ENCODE measurements at regions not wholly inside any gene's neighbourhood (a gene's known extent, or its start where the extent isn't known, plus 50 kb on each side); places are given as distances from the start of the nearest gene placed in this dataset.

DNA sequence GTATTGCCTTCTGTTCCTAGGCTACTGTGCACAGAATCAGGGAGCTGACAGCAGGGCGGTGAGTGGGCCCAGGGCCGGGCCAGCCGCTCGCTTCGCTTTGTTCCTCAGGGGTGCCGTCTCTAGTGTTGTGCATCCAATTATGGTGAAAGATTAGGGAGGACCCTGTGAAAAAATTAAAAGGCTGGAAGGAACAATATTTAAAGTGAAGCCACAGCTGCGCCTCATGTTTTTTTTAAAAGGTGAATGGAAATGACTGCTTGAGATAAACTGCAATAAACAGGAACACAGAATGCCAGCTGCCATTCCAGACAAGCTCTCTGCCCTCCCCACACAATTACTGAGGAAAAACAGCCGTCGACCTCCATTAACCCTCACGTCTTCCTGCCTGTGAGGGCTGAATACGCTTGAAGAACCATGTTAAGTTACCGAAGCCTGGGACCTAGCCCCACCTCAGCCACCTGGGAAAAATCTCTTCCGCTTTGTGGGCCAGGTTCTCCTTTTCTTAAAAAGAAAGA is 132.0 kb upstream of the IL12A start:
- DNase-seq: no peak

DNA sequence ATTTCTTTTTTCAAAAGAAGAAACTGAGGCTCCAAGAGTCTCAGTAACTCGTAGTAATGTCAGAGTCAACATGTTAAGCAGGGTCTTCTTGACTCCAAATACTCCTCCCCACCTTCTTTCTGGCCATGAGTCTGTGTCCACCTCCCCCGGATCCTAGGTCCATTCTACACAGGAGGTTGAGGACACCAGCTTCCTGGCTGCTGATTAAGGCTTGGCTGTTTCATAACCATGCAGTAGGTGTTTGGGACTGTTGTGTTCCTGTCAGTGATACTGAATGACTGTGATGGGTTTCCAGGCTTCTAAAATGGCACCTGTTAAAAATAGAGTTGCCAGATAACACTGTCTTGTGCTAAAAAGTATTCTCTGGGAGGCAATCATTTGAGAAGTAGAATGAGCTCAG is 130.8 kb upstream of the IL12A start:
- DNase-seq: no peak

DNA sequence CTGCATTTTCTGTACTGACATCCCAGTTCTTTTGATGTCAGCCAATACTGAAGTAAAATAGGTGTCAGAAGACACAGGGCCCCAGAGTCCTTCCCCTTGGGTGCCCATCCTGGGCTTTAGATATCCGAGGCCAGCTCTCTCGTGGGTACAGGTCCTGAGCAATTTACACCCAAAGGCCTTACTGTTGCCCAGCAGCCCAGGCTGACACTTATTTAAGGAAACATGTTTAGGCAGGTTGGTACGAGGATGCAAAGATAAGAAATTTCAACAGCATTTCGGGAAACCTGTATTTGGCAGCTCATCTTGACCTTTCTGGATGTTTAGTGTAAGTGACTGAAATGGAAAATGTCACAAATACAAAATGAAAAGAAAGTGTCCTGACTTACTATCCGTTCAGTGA is 130.0 kb upstream of the IL12A start:
- DNase-seq: no peak

DNA sequence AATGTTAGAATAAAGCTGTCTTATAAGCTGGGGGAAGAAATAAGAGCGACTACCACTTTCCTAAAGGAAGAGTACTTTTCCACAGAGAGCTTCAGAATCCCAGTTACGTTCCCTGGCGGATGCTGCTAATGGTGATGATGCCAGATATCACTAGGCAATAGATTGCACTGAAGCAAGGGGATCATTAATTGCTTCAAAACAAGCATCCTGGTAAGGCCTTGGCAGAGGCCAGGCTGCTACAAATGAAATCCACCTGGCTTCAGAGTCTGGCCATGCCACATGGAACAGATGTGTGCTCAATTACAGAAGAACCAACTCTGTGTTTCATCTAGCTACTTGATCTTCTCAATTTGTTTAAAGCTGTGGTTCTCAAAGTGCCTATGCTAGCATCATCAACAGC is 129.2 kb upstream of the IL12A start:
- no peak for DNase-seq

DNA sequence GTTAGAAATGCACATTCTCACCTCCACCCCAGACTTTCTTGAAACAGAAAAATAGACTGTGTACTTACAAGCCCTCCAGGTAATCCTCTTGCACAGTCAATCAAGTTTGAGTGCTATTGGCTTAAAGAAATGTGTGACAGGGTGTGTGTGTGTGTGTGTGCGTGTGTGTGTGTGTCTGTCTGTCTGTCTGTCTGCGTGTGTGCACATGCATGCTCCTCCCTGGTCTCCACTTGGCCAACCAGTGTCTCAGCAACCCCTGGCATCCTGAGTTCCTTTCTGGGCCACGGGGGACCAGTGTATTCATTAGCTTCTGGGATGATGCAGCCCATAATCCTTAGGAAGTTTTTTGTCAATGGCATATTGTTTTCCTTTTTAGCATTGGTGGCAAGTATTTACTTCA is 128.8 kb upstream of the IL12A start:
- no peak for DNase-seq

DNA sequence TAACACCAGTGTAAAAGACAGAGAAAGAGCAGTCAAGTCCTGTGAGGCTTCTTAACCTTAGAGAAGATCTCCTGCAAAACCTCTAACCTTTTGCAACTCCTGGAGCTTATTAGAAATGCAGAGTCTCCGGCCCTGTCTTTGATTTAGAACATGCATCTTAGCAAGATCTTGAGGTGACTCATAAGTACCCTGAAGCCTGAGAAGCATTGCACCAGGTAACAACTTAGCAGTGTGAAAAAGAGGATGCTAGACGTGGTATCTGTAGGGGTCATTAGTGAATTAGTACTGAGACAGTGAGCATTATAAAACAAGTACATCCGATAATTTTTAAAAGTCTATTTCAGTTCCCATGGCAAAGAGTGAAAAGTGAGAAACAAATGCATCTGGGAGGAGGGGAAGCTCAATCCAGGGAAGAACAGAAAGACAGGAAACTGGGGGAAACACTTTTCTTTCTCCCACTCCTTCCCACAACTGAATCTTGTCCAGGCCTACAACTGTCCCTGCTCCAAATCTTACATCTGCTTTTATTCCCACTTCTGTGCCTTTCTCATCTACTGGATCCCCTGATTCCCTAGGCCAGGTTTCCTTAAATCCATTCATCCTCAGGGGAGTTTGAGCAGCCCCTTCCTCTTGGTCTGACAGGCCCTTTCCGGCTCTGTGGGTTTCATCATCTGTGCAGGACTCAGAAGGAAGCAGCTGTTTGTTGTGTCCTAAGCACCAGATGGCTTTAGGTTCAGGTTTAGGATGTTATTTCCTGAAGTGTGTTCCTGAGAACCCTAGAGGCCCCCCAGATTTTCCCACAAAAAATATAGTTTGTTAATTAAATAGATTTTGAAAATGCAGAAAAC is 128.1 kb upstream of the IL12A start:
- DNase-seq: no peak

DNA sequence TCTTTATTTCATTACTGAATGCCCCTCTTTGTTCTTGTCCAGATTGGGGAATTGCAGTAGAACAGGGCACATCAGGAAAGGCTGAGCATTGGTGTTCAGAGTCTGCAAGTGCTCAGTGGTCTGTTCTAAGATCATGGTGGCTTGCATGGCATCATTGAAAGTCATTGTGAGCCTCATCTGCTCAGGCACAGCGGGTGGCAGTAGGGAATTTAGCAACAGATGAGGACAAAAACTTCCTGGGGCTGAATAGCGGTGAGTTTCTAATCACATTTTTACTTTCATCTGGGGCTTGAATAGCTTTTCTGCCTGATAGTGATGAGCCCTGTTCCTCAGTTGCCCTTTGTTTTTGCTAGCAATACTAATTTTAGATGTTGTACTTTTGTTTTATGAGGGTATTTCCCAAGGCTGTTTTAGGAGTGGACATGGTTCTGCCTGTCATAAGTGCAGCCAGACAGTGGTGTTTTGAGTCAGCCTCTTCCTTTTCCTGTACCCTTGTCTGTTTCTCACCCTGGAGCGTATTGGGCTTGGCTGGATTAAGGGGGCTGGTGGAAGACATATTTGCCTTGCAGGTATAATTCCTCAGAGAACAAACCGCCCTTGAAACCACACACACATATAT is 127.2 kb upstream of the IL12A start:
- DNase-seq: no peak

DNA sequence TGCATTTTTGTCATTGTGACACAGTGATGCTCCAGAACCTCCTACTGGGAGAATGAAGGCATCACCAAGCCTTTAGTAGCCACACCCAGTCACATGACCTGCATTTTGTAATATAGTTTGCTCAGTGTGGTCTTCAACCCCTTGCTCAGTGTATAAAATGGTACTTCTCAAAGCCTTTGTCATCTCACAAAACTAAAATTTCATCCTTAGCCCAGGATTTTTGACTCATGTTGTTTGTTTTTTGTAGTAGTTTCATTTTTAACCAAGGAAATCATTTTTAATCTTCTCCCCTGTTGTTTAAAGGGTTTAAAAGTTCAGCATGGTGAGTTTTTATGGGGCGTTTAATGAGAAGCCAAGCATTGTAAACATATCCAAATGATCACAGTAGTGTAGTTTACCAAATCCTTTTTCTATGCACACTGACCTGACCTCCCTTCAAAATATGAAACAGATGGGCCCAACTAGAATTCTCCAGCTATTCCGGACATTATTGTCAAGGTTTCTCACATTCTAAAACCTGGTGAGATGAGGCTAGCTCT is 123.5 kb upstream of the IL12A start:
- no peak for DNase-seq

DNA sequence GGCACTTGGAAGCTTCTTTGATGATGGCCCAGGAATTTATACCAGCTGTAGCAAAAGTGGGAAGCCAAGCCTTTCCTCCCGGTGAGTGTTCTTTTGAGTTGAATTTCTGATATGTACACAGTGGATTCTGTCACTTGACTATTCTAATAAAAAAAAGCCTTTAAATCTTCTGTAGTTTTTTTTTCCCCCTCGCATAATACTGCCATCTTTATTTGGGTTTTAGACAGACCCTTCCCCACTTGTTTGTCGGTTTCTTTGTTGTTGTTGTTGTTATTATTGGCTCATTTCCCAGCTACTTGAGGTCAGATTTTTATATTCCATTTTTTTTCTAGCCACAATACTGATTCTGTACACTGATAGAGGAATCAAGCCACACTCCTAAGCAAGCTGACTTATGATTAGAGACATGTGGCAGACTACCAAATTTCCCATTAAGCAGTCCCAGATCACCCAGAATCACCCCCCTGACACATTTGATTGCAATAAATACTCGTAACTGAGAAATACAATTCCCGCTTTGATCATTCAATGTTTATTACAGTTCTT is 122.4 kb upstream of the IL12A start:
- DNase-seq: no peak

DNA sequence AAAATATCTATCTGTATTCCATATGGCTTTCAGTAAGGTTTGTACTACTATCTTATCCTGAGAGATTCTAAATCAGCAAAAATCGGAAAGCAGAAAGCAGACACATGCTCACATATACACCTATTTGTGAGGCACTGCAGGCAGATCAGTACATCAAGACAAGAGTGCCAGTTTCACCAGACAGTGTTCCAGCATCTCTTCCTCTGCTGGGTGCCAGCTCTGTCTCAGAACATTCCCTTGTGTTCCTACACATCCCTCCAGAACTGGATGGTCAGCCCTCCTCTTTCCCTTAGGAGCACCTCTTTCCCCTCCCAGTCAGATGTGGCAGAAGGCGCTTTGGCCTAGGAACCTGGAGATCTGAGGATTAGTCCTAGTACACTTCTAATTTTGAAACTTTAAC is 121.3 kb upstream of the IL12A start:
- DNase-seq: no peak

DNA sequence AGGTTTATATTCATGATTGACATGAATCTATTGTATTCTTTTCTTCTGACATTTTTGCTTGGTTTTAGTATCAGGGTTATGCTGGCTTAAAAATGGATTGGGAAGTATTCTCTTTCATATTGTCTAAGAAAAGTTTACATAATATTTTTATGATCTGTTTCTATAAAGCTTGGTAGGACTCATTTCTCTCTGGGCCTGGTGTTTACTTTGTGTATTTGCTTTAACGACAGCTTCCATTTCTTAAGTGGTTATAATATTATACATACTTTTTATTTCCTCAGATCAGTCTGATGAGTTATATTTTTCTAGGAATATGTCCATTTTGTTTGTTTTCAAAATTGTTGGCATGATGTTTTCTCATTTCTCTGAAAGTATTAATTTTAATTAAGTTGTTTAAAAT is 117.9 kb upstream of the IL12A start:
- no peak for DNase-seq

DNA sequence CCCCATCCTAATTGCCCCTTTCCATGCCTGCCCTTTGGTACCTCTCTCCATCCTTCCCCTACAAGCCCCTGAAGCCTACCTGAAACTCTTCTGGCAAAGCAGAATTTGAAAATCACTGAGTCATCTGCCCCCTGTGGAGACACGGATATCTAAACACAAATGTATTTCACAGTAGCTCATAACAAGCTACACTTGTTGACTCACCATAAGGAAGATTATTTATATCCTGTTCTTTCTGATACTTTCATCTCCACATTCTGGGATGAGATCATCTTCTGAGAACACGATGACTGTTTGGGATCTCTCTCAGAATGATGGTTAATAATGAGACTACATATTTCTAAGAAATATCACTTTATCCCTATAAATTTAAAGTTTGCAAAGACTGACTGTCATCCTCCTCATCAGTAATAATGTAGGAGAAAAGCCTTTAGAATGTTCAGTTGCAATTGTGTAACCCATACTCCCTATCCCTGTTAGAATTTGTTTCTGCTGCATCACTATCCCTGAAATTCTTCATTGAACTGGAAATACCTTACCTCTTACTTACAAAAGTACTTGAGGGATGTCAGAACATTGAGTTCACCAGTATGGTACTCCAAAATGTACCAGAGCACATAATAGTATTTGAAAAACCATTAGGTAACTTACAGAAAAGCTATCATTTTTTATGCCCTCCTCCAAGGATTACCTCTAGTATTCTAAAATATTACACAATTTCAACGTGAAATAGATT is 116.1 kb upstream of the IL12A start:
- no peak for DNase-seq

DNA sequence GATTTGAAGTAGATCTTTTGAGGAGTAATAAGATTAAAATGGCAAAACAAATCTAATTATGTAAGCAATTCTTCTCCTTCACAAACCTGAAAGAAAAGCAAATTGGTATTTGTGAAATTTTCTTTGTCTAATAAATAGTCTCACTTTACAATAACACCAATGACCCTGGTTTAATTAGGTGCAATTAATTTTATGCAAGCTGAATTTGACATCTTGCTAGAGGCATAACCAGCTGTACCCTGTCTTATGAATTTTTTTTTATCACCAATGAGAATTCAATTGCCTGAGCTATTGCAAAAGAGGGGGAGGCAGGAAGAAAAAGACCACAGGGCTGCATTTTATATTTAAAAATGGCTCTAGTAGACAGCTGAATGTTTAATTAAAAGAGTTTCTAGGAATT is 113.5 kb upstream of the IL12A start:
- no peak for DNase-seq

DNA sequence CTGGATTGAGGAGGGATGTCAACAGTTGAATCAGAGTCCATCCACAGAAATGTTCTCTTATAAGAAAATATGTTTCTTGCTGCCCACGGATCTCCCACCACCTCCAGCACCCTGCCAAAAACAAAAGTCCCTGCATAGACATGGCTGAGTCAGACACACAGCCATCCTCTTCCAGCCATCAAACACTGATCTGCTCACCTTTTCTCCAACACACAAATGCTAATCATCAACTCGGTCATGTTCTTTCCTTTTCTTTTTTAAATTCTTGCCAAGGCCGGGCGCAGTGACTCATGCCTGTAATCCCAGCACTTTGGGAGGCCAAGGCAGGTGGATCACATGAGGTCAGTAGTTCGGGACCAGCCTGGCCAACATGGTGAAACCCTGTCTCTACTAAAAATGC is 110.7 kb upstream of the IL12A start:
- DNase-seq: no peak

DNA sequence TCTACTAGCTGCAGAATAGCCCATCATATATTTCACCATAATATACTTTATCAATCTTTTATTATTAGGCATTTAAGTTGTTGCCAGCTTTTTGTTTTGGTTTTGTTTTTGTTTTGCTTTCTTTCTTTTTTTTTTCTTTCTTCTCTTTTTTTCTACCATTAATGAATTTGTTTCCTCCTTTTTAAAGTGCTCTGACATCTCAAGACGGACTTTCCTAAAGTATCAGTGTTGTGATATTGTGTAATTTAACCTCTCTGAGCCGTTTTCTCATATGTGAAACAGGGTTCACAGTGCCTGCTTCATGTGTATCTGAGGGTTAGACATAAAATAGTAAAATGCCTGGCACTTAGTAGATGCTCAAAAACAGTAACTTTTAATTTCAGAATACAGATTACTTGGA is 109.5 kb upstream of the IL12A start:
- no peak for DNase-seq

DNA sequence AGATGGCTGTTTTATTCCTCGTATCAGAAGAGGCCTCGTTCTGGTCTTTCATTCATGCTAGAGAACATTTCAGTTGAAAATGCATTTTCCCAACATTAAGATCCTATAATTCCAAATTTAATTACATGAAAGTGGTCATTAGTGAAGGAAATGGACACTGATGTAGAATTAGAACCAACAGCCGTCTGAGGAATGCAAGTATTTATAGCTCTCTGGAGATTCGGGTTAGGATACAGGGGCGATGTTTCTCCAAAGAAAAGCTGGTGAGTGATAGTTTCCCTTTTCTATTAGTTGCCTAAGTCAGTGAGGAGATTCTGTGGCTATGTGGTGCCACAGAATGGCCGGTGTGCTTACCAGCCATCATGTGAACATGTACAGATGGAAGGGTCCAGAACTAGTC is 109.0 kb upstream of the IL12A start:
- no peak for DNase-seq

DNA sequence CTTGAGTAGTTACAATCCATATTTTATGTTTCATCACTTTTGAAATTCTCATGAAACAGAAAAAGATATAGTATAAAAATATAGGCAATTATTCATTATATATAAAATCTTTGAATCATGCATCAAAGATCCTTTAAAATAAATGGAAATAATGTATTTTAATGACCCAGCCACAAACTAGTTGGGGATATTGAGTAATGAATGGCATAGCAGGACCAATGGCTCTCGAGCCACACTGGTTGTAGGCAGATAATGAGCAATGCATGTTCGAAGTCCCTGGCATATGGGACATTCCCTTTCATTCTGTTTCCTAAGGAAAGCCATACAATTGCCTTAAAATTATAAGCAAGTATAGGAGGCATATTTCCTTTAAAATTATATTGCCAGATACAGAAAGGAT is 107.4 kb upstream of the IL12A start:
- no peak for DNase-seq

DNA sequence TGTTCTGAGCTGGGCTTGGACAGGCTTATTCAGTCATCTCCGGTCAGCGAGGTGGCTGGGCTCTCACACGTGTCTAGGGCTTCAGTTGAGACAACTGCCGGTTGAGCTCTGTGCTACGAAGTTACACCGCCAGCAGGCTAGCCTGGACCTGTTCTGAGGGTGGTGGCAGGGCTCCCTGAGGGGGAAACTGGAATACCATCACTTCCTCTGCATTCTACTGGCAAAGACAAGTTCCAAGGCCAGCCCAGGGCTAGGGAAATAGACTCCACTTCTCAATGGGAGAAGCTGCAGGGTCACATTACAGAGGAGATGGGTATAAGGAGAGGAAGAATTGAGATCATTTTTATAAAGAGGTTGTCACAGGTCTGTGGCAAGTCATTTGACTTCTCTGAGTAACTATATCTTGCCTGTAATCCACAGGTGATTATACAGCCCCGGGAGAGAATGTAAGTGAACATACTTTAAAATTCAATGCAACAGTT is 106.8 kb upstream of the IL12A start:
- no peak for DNase-seq

DNA sequence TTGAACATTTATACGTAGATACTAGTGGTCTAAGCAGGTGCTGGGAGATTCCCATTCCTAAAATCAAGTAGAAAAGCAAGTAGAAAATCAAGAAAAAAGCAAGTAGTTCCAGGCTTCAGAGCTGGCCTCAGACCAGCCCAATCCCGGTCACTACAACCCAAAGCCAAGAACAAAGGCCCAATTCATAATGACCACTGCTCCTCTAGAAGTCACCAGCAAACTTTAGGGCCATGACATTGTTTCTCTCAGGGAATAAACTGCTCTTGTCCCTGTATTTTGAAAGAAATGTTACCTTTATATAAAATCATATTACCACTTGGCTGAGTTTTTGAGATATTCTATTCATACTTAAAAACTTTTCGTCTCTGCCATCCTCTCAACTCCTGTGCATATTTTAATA is 106.3 kb upstream of the IL12A start:
- peak; percentile 78 for DNase-seq

DNA sequence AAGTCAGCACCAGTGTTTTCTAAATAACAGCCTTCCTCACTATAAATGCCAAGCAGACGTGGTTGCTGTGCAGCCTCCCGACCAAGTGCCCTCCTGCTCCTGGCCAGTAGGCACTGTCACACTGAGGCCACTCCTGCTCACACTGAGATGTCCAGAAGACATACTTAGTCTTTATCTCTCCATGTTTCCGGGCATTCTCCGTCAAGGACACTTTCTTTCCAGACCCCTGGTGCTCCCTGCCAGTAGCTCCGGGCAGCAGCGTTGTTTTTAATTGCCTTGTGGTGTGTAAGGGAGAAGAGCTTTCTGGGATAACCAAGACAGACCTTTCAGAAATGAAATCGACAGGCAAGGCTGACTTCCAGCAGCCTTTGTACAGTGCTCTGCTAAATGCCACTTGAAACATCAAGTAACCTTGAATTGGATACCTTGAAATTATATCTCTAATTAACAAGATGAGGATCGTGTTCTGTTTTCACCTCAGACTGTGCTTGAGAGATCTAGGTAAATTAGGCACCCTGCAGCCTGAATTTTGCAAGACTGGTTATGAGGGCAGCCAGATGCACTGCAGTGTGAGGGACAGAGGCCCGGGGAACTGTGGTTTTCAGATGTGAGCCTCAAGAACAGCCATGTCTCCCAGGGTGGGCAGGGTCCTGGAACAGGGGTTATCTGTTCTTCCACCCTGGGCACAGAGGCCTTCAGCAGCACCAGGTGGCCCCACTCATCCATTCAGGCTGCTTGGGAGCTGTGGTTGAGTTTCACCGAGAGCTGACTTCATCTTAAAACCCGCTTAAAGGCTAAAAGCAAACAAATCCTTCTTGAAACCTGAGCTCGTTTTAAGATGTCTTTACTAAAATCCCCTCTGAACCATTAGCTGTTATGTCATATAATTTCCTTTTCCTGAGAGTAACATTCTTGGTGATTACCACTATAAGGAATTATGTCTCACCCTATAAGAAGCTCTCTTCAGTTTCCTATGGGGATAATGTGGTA is 105.5 kb upstream of the IL12A start:
- DNase-seq: no peak

DNA sequence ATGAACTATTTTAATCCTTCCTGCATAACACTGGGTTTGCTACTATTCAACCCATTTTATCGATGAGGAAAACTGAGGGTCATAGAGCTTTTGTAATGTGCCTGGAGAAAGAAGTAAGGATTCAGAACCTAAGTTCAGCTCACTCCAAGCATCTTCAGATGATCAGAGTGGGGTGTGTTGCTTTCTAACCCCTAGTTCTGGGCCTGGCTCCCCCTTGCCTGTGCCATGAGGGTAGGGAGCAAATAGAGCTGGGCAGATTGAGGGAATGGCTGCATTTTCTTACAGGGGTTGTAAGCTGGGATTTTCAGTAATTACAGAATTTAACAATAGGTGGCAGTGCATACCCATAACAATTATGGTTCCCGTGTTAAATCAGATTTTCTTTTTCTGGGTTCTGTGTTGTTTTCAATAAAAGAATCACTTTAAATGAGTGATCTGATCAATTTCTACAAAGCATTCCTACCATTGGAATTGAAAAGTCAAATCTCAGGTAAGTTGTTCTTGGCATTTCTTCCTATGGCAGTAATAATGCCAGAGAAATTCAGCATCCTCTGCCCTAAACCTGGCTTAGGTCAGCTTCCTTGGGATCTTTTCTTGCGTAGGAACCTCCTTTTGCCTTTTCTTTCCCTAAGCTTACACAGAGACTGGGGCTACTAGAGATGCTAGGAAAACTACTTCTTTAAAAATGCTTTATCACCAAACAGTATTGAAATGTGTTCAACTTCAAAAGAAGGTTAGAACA is 103.8 kb upstream of the IL12A start:
- peak; percentile 60 for DNase-seq

Measured in midbrain (tissue), 1 donor.